ENCODE measurements at regions not wholly inside any gene's neighbourhood (a gene's known extent, or its start where the extent isn't known, plus 50 kb on each side); places are given as distances from the start of the nearest gene placed in this dataset.
"Not testable (repeated sequence)": the region's sequence is repeated elsewhere in the genome, so short reads cannot be mapped to it uniquely, and the experiment has no call there.

- FAIRE-seq, result no peak
- TF ChIP-seq CTCF (IDR thresholded peaks at IDR 0.05; ENCODE audit: insufficient read depth, missing control alignments), result no peak
- no peak for DNase-seq (ENCODE audit: insufficient read length, low spot score)
Measured at GRCh38 chr18:11489266-11489899, 120.0 kb upstream of the SLC35G4 start.

DNA sequence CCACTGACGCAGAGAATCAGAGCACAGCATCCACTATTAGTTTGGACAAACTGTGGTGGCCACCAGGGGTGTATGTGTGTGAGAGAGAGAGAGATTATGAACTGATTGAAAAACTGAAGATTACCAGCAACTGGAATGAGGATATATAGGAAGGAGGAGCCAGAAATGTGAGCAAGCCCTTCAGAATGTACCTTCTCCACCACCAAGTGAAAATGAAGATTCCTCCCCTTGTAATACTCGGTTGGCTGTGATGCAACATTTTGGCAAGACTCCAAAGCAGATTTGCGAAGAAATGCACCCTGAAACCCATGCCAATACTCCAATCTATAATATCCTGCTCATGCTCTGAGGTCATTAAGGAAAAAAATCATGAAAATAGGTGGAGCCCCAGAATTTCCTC lies 121.2 kb upstream of the SLC35G4 start:
- DNase-seq (ENCODE audit: insufficient read length, low spot score) (no peak), FAIRE-seq (no peak)

GRCh38 chr18:11487390-11487789 lies 122.0 kb upstream of the SLC35G4 start:
- TF ChIP-seq CTCF (IDR thresholded peaks at IDR 0.05; ENCODE audit: insufficient read depth, missing control alignments), result no peak
- no peak for FAIRE-seq
- no peak for DNase-seq (ENCODE audit: insufficient read length, low spot score)

More for the DNA sequence above, 121.2 kb upstream of the SLC35G4 start:
- no peak for TF ChIP-seq CTCF (IDR thresholded peaks at IDR 0.05; ENCODE audit: insufficient read depth, missing control alignments)

DNA sequence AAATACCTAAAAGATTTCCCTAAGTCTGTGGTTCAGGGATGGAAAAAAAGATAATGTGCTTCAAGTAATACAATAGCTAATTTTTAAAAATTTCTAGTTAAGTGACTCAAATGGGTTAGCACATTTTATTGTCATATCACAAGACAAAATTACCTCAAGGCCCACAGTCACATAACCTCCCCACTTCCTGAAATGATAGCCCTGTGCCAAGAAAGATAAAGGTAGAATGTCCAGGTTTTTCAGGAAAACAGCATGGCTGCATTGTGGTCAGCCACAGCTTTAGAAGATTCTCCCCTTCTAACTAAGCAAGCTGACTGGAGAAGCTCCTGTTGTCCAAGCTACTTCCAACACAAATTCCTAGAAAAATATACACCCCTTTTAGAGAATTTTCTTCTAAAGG lies 127.1 kb upstream of the SLC35G4 start:
- DNase-seq (ENCODE audit: insufficient read length, low spot score) (no peak), FAIRE-seq (no peak)
- TF ChIP-seq CTCF (IDR thresholded peaks at IDR 0.05; ENCODE audit: insufficient read depth, missing control alignments), result no peak

- FAIRE-seq (no peak), DNase-seq (ENCODE audit: insufficient read length, low spot score) (no peak)
- TF ChIP-seq CTCF (IDR thresholded peaks at IDR 0.05; ENCODE audit: insufficient read depth, missing control alignments), result no peak
Measured at GRCh38 chr18:11480692-11481091, 128.7 kb upstream of the SLC35G4 start.

DNA sequence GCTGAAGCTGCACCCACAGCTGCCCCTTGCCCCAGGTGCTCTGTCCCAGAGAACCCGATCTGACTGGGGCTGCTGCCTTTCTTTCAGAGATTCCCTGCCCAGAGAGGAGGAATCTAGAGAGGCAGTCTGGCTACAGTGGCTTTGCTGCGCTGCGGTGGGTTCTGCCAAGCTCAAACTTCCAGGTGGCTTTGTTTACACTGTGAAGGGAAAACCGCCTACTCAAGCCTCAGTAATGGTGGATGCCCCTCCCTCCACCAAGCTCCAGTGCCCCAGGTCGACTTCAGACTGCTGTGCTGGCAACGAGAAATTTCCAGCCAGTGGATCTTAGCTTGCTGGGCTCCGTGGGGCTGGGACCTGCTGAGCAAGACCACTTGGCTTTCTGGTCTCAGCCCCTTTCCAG lies 130.4 kb upstream of the SLC35G4 start:
- not testable (repeated sequence) for DNase-seq (ENCODE audit: insufficient read length, low spot score); FAIRE-seq

GRCh38 chr18:11470941-11471340 lies 138.5 kb upstream of the SLC35G4 start:
- FAIRE-seq (no peak), DNase-seq (ENCODE audit: insufficient read length, low spot score) (no peak)
- no peak for TF ChIP-seq CTCF (IDR thresholded peaks at IDR 0.05; ENCODE audit: insufficient read depth, missing control alignments)

DNA sequence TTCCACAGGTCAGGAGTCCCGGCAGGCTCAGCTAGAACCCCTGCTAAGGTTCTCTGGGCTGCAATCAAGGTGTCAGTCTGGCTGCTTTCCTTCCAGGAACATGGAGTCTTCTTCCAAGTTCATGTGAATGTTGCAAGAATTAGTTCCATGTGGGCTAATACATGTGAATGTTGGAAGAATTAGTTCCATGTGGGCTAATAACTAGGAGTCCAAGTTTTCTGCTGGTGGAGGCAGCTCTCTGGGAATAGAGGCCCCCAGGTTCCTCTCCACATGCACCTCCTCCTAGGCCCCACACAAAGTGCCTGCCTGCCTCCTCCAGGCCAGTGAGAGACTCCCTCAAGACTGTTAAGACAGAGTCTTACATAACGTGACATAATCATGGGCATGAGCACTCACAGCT lies 140.8 kb upstream of the SLC35G4 start:
- DNase-seq (ENCODE audit: insufficient read length, low spot score) (no peak), FAIRE-seq (no peak)
- no peak for TF ChIP-seq CTCF (IDR thresholded peaks at IDR 0.05; ENCODE audit: insufficient read depth, missing control alignments)
